Thyroid gland (tissue), 4 donors: ENCODE measurements at regions not wholly inside any gene's neighbourhood (a gene's known extent, or its start where the extent isn't known, plus 50 kb on each side); places are given as distances from the start of the nearest gene placed in this dataset.
"Not testable (repeated sequence)": the region's sequence is repeated elsewhere in the genome, so short reads cannot be mapped to it uniquely, and the experiment has no call there.

ENCODE experiments used
- DNase-seq, 2 donors: peaks; one replicate each; pipeline ENCODE4 v3.0.0-alpha.2; 2019
- H3K27ac ChIP-seq, 3 donors: fragments of 200-600 bp; sonication (generic); 1 replicate in 2 of 3; 2 replicates in 1 of 3; pipeline ENCODE4 v1.5.1; 2016 to 2019; ENCODE audit warnings: mild to moderate bottlenecking in 1 of 3, moderate library complexity in 1 of 3
- H3K27me3 ChIP-seq: fragments of 200-600 bp; sonication (generic); one replicate; pipeline ENCODE4 v1.5.1; 2019
- H3K36me3 ChIP-seq, 2 donors: fragments of 200-600 bp; sonication (generic); one replicate each; pipeline ENCODE4 v1.5.1; 2016 to 2019
- H3K4me1 ChIP-seq, 2 donors: fragments of 200-600 bp; sonication (generic); one replicate each; pipeline ENCODE4 v1.5.1; 2017 to 2019
- H3K4me3 ChIP-seq, 3 donors: fragments of 200-600 bp; sonication (generic); replicated peaks in 1 of 3; 1 replicate in 2 of 3; 2 replicates in 1 of 3; pipeline ENCODE4 v1.5.1; 2016; ENCODE audit warnings: mild to moderate bottlenecking in 1 of 3
- H3K9me3 ChIP-seq: fragments of 200-600 bp; sonication (generic); one replicate; pipeline ENCODE4 v1.5.1; 2017
- POLR2A ChIP-seq, 2 donors: fragments of 450-650 bp; IDR thresholded peaks; one replicate each; pipeline ENCODE4 v1.6.1; 2017; ENCODE audit warnings: antibody characterized with exemption in 2 of 2, mild to moderate bottlenecking in 2 of 2, moderate library complexity in 1 of 2
- WGBS, 2 donors: methylation state at CpG; one replicate each; pipeline ENCODE4 v1.1.5; 2017; 5-methylcytosine and 5-hydroxymethylcytosine counted together
- intact Hi-C: fragments of 100-400 bp; cut with DNase I; formaldehyde crosslinking; loops from one replicate; pipeline ENCODE4 v1.15.1; 2023
- TF ChIP-seq, protein P1 (sequence below), 6 experiments: fragments of 200-600 bp in 3 of 6; fragments of 450-650 bp in 3 of 6; sonication (generic) in 3 of 6; IDR thresholded peaks; one replicate each; pipeline ENCODE4 v1.5.1; 2016 to 2019; ENCODE audit warnings: antibody characterized with exemption in 6 of 6, mild to moderate bottlenecking in 2 of 6, inconsistent platforms in 1 of 6, moderate library complexity in 1 of 6

- H3K27ac ChIP-seq = no peak overlapping the region
- no peaks in the 10 kb centered on the region for H3K27me3 ChIP-seq
- TF ChIP-seq, protein P1, sequence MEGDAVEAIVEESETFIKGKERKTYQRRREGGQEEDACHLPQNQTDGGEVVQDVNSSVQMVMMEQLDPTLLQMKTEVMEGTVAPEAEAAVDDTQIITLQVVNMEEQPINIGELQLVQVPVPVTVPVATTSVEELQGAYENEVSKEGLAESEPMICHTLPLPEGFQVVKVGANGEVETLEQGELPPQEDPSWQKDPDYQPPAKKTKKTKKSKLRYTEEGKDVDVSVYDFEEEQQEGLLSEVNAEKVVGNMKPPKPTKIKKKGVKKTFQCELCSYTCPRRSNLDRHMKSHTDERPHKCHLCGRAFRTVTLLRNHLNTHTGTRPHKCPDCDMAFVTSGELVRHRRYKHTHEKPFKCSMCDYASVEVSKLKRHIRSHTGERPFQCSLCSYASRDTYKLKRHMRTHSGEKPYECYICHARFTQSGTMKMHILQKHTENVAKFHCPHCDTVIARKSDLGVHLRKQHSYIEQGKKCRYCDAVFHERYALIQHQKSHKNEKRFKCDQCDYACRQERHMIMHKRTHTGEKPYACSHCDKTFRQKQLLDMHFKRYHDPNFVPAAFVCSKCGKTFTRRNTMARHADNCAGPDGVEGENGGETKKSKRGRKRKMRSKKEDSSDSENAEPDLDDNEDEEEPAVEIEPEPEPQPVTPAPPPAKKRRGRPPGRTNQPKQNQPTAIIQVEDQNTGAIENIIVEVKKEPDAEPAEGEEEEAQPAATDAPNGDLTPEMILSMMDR (IDR thresholded peaks at IDR 0.05) = no peak
- no peak for TF ChIP-seq POLR2A (IDR thresholded peaks at IDR 0.05)
- H3K9me3 ChIP-seq = no peaks in the 10 kb centered on the region
- no peaks in the 10 kb centered on the region for H3K36me3 ChIP-seq
- no peak for DNase-seq
- H3K4me3 ChIP-seq = no peak overlapping the region
- intact Hi-C loops = no loop called here
- WGBS, 2 donors = 78 to 87% methylated on average over 2 of the region's 2 CpGs
- no peaks in the 10 kb centered on the region for H3K4me1 ChIP-seq
These were observed 1157.3 kb downstream of the PCDH7 start for GRCh38 chr4:31877429-31877828.

DNA sequence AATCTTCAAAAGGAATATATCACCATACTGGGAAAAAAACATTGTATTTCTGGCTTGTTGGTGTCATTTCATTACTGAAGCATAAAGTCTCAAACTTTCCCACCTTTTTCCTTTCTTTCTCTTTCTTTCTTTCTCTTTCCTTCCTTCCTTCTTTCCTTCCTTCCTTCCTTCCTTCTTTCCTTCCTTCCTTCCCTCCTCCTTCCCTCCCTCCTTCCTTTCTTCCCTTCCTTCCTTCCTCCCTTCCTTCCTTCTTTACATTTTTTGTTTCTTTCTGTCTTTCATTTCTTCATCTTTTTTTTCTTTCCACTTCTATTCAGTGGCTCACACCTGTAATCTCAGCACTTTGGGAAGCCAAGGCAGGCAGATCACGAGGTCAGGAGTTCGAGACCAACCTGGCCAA, 1160.7 kb downstream of the PCDH7 start:
- H3K27ac ChIP-seq, H3K9me3 ChIP-seq, DNase-seq, intact Hi-C loops, H3K4me3 ChIP-seq, H3K36me3 ChIP-seq, H3K4me1 ChIP-seq, H3K27me3 ChIP-seq: not testable (repeated sequence)
- 84 to 88% methylated on average over 2 of the region's 2 CpGs for WGBS, 2 donors

- no peaks in the 10 kb centered on the region for H3K36me3 ChIP-seq
- intact Hi-C loops = no loop called here
- no peaks in the 10 kb centered on the region for H3K27me3 ChIP-seq
- no peak overlapping the region for H3K4me3 ChIP-seq
- H3K4me1 ChIP-seq = no peaks in the 10 kb centered on the region
- DNase-seq = no peak
- H3K27ac ChIP-seq = no peak overlapping the region
- TF ChIP-seq, protein P1 (IDR thresholded peaks at IDR 0.05) = no peak
- TF ChIP-seq POLR2A (IDR thresholded peaks at IDR 0.05) = no peak
- H3K9me3 ChIP-seq = no peaks in the 10 kb centered on the region
These were observed 1176.2 kb downstream of the PCDH7 start for GRCh38 chr4:31896349-31896748.

GRCh38 chr4:31905363-31905762, 1185.2 kb downstream of the PCDH7 start:
- intact Hi-C loops = no loop called here
- TF ChIP-seq, protein P1 (IDR thresholded peaks at IDR 0.05) = no peak
- TF ChIP-seq POLR2A (IDR thresholded peaks at IDR 0.05) = no peak
- H3K27me3 ChIP-seq = no peaks in the 10 kb centered on the region
- H3K9me3 ChIP-seq = no peaks in the 10 kb centered on the region
- H3K4me1 ChIP-seq = no peaks in the 10 kb centered on the region
- H3K4me3 ChIP-seq = no peak overlapping the region
- no peak overlapping the region for H3K27ac ChIP-seq
- H3K36me3 ChIP-seq = no peaks in the 10 kb centered on the region
- DNase-seq = no peak
- 90 to 91% methylated on average over 3 of the region's 3 CpGs for WGBS, 2 donors

DNA sequence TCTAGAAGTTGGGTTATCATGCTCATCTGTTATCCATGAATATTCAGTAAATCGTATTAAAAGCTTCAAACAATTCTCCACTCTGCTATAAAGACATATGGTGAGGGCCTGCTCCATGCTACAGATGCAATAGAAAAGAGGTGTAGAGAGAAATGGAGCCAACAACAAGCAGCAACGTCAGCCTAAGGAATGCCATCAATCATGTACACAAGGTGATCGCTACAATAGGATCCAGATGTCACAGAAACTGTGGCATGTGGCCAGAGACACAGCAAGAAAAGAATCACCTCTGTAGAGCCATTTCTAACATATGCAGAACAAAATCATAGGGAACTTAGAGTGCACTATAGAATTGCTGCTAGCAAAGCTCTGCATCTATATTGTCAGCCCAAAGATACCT, 1188.1 kb downstream of the PCDH7 start:
- no peak for TF ChIP-seq POLR2A (IDR thresholded peaks at IDR 0.05)
- TF ChIP-seq, protein P1 (IDR thresholded peaks at IDR 0.05) = no peak
- 60 to 62% methylated on average over 3 of the region's 3 CpGs for WGBS, 2 donors
- intact Hi-C loops = no loop called here

GRCh38 chr4:31917334-31917733, 1197.2 kb downstream of the PCDH7 start:
- Histone ChIP-seq H3K4me3 (no peak overlapping the region), H3K27me3 (no peaks in the 10 kb centered on the region), H3K27ac (no peak overlapping the region), H3K4me1 (no peaks in the 10 kb centered on the region), H3K36me3 (no peaks in the 10 kb centered on the region), H3K9me3 (no peaks in the 10 kb centered on the region)
- intact Hi-C loops = no loop called here
- TF ChIP-seq POLR2A (IDR thresholded peaks at IDR 0.05) = no peak
- TF ChIP-seq, protein P1 (IDR thresholded peaks at IDR 0.05) = no peak
- no peak for DNase-seq
- 93 to 100% methylated on average over 1 of the region's 1 CpG for WGBS, 2 donors

More for the DNA sequence above, 1188.1 kb downstream of the PCDH7 start:
- no peak overlapping the region for H3K4me3 ChIP-seq
- no peaks in the 10 kb centered on the region for H3K9me3 ChIP-seq
- H3K4me1 ChIP-seq = no peaks in the 10 kb centered on the region
- no peaks in the 10 kb centered on the region for H3K27me3 ChIP-seq
- no peak overlapping the region for H3K27ac ChIP-seq
- H3K36me3 ChIP-seq = no peaks in the 10 kb centered on the region
- no peak for DNase-seq
